COLO668 (cell line): ENCODE measurements at regions not wholly inside any gene's neighbourhood (a gene's known extent, or its start where the extent isn't known, plus 50 kb on each side); places are given as distances from the start of the nearest gene placed in this dataset.

Experiments
- DNase-seq: peaks from one replicate; lab custom pipeline; 2025; ENCODE audit not compliant: unreplicated experiment; lab: John Stamatoyannopoulos, UW

DNA sequence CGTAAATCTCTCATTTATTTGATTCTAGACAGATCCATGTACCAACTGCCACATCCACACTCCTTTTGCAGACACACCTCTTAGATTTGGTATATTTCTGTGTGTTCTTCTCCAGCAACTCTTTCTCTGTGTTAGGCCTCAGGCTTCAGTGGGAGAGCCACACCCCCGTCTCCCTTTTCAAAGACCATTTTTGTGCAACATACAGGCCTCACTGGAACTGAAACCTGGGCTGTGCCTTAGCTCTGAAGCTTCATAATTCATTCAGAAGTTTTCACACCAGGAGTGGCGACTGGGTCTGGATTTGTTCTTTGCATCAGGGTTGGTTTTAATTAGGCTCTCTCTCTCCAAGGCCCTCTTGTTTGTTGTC lies 170.2 kb downstream of the THBS2 start:
- no peak for DNase-seq

- no peak for DNase-seq
Observed at GRCh38 chr6:169082817-169083507, 170.7 kb downstream of the THBS2 start.

DNA sequence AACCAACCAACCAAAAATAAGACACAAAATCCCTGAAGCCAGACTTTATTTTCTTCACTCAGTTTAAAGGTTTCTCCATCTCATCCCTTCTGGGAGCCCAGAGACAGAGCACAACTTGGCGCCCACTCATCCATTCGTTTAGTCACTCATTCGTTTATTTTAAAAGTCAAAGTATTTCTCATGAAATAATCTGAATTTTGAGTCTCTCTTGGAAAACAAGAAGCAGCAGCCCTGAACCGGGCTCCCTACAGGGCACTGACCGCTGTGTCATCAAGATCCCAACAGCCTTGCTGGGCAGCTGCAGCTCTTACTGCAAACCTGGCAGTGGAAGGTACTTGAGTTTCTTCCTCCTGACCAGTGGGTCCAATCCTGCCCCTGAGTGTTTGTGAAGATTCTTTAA lies 171.6 kb downstream of the THBS2 start:
- no peak for DNase-seq

GRCh38 chr6:169081248-169081647 lies 172.4 kb downstream of the THBS2 start:
- no peak for DNase-seq

DNA sequence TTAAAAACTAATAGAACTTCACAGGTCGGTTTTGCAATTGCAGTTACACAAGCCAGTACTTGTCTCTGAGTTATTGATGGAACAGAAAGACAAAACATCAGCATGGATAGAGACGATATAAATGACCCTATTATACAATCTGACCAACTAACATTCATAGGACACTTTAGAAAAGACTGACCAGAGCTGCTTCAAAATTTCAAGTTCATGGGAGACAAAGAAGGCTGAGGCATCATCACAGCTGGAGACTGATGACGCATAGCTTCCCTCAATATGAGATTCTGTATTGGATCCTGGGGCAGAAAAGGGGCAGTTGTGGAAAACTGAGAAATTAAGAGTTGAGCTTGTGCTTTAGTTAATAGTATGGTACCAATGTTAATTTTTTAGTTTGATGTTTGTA lies 174.0 kb downstream of the THBS2 start:
- DNase-seq, result no peak

- DNase-seq, result no peak
Observed at GRCh38 chr6:169078399-169079145, 175.1 kb downstream of the THBS2 start.

GRCh38 chr6:169075915-169076654 lies 177.6 kb downstream of the THBS2 start:
- no peak for DNase-seq

DNA sequence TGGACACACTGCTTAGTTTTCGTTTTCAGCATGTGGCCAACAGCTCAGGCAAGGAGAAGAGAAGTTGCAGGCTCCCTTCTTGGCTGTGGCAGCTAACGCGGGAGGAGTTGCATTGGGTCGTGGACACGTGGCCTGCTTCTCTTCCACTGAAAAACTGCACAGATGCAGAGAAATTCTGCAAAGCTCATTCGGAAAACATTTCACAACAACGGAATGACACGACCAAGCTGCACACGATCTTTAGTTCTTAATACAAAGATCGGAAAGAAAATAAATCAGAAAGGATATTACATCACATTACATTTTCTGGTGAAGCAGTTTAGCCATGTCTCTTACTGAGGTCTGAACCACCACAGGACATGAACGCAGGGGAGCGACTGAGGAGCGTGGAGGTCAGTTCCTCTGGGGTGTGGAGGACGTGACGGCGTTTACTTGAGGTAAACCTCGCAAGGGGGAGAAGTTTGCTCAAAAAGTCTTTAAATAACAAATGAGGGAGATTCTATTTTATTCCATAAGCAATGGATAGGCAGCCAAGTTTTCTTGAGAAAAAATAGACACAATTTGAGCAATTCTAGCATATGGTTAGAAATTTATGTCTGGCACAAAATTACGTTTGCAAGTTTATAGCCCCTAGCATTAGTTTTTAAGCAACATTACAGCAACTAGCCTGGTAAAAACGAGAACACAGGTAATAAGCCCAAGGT lies 178.3 kb downstream of the THBS2 start:
- DNase-seq, result no peak

DNA sequence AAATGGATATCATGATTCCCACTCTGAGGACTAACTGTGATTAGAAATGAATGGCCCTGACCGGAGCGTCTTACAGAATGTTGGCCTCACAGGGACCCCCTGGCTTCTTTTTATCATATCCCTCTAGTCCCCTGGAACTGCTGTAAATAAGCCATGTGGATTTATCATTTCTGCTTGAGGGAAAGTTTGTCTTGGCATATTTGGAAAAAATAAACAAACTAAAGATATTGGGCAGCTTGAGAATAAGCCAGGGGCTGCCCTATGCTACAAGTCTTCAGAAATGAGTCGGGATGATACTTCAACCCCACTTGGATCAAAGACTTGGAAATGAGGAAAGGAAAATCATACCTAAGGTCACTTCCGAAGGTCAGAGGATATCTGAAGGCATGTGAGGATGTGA lies 179.1 kb downstream of the THBS2 start:
- DNase-seq, result no peak

- no peak for DNase-seq
Observed at GRCh38 chr6:169073311-169073710, 180.3 kb downstream of the THBS2 start.

DNA sequence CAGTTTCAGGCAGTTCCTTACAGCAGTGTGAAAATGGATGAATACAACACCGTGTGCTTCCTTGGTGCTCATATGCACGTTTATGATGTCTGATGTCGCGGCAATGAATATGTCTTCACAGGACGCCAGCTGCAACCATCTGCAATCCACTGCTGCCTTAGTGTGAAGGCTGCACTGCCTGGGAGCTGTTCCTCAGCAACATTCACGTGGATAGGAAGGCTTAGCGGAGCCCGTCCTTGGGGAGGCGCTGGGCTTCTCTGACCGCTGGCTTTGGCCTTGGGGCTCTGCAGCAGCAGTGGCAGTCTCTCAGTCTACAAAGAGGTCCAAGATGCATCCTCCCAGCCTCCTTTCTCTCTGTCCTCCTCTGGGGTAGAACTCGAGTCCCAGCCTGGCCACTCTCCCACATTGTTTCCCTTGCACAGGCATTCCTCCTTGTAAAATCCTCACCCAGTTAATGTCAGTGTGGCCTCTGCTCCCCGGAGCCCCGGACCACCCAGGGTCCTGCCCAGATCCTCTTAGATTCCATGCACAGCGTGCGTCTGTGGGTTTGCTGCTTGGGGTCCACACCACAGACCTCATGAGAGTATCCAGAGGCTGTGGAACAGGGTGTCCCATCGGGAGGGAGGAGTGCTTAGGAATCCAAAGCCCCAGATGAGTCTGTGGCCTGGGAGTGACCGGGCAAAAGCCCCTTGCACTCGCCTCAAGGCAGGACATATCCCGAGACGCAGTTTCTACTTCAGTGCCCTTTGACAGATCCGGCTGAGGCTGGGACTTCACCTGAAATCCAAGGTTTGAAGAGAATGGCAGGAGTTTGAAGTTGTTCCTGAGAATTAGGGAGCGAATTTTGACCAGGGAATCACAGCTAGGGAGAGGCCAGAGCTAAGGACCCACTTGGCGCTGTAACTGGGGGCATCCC lies 181.3 kb downstream of the THBS2 start:
- DNase-seq, result no peak

- DNase-seq, result no peak
Observed at GRCh38 chr6:169071394-169071793, 182.3 kb downstream of the THBS2 start.

- no peak for DNase-seq
Observed at GRCh38 chr6:169070506-169071176, 183.0 kb downstream of the THBS2 start.

- DNase-seq, result no peak
Observed at GRCh38 chr6:169069356-169069755, 184.3 kb downstream of the THBS2 start.

- no peak for DNase-seq
Observed at GRCh38 chr6:169064194-169064593, 189.5 kb downstream of the THBS2 start.

- no peak for DNase-seq
Observed at GRCh38 chr6:169062272-169062671, 191.4 kb downstream of the THBS2 start.

- DNase-seq, result no peak
Observed at GRCh38 chr6:169058634-169059033, 195.0 kb downstream of the THBS2 start.

DNA sequence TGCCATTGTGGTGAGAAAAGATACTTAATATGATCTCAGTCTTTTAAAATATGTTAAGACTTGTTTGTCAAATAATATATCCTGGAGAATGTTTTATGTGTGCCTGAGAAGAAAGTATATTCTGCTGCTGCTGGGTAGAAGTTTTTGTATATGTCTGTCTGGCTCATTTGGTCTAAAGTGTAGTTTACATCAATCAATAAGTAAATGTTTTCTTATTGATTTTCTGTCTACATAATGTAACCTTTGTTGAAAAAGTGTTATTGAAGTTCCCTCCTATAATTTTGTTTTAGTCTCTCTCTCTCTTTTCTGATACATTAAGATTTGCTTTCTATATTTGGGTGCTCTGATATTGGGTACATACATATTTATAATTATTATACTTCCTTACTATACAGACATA lies 201.2 kb downstream of the THBS2 start:
- no peak for DNase-seq

GRCh38 chr6:169051371-169051770 lies 202.3 kb downstream of the THBS2 start:
- no peak for DNase-seq

DNA sequence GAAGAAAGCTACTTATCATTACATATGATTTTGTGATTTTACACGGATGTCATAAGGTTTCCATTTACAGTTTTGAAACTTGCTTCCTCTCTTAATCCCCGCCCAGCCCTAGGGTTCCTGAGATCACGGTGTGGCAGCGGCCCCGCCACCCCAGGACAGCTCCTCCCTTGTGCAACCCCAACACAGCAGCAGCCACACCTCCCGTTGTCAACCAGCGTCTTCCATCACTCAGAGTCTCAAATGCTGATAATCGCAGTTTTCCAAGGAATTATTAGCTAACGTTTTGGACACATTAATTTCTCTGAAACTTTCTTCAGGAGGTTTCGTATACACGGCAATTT lies 204.8 kb downstream of the THBS2 start:
- DNase-seq, result no peak
